ENCODE measurements at regions not wholly inside any gene's neighbourhood (a gene's known extent, or its start where the extent isn't known, plus 50 kb on each side); places are given as distances from the start of the nearest gene placed in this dataset.

GRCh38 chr4:74615411-74615810 lies 170.5 kb downstream of the AREG start:
- DNase-seq: no peak

GRCh38 chr4:74618166-74618565 lies 173.2 kb downstream of the AREG start:
- no peak for DNase-seq

GRCh38 chr4:74618659-74619058 lies 173.7 kb downstream of the AREG start:
- DNase-seq: no peak

DNA sequence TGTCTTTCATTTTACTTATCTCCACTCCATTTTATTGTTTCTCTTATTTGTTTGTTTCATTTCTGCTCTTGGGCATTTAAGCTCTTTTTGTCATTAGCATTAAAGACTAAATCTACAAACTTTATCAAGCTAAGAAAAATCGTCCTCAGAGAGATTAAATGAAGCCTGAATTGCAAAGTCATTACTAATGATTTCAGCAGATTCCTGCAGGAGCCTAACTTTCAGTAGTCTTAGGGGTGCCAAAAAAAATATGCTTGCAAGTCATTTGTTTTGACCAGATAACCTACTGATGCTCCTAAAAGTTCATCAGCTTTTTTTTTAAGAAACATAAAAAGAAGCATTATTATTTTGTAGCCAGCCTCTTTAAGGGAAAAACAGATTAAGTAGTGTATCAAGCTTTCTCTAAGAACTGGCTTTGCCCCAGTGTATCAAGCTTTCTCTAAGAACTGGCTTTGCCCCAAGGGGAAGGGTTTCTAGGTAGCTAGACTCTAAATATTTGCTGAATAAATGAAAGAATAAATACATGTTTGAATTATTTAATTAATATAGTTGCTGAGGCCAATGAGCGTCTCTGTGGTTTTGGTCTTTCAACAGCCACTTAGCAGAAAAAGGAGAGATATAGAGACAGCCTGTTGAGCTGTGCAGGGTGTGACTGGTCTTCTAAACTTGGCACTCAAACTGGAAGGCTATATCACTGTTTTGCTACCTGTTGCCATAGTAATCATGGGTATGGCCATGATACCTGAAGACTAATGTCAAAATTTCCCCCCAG lies 174.2 kb downstream of the BTC start:
- no peak for DNase-seq

DNA sequence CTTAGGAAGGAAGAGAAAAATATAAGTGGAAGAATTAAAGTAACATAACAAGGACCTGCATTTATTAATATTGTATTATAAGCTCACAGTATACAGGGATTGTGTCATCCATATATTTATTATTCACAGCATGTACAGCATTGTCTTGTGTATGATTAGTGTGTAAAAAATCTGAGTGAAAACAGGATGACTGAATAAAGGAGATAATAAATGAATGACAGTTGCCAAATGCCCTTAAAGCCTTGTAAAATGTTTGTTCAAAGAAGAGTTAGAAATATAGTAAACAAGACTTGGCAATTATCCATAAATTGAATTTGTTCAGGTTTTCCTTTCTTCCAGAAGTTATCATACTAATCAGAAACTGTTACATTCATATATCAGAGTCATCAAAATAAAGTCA lies 172.7 kb downstream of the BTC start:
- no peak for DNase-seq

DNA sequence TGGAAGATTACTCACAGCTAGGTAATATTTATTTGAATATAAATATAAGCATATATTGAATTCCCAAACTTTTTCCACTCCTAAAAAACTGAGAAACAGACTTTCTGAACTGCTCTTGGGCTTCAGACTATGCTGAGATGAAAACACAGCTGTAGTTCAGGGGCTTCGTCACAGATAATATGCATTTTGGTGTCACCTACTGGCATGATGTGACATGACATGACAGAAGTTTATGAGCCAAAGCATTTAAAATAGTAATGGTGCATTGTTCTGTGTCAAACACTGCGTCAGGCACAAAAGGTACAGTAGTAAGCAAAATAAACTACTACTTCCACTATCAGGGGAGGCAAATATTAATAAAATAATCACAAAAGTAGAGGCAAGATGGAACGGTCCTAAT lies 171.3 kb downstream of the BTC start:
- no peak for DNase-seq

- no peak for DNase-seq
Measured at GRCh38 chr4:74624351-74625151, 169.8 kb downstream of the BTC start.

GRCh38 chr4:74625981-74626380 lies 168.3 kb downstream of the BTC start:
- DNase-seq: no peak

GRCh38 chr4:74627093-74627492 lies 167.2 kb downstream of the BTC start:
- DNase-seq: no peak

DNA sequence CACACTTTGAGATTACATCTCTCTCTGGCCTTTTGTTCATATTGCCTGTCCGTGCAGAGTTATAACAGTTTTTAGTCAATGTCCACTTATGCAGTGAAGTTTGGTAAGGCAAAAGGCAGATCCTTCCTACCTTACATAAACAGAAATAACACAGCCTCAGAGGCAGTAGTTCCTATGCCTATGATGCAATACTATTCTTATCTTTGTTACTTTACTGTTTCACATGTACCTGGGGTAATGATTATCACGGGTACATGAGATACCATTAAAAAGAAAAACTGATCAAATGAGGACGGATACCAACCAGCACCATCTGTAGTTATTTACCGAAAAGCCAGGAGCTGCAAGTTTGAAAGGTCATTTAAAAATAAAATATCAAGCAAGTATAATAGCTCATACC lies 166.8 kb downstream of the BTC start:
- DNase-seq: no peak

DNA sequence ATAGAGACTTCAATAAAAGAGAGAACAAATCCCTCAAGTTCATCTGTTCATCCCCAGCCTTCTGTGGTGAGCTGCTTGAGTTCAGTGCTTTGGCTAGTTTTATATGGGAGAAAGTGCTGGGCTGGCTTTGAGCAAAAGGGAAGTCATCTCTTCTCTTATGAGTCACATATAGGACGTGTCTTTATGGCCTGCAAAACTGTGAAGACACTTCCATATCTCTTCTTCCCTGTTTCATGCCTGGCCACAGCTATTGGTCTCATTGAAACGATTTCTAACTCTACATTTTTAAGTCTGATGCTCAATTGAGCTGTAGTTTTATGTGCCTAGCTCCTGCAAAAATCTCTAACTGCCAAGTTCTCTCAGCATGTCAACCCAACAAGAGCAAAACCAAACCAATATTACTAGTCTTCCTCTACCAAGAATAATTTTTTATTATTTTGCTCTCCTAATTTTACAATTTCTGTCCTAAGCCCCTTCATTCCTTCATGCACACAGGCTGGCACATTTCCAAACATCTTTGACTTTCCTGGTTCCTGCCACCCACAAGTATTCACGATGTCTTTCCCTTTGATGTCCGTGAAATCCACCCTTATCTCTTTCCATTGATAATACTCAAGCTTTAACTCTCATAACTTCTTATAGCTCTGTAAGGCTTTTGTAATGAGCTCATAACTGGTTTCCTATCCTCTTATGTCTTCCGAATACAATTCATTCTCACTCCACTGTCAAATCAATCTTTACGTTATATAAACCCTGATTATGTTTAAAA lies 165.3 kb downstream of the BTC start:
- DNase-seq: no peak

DNA sequence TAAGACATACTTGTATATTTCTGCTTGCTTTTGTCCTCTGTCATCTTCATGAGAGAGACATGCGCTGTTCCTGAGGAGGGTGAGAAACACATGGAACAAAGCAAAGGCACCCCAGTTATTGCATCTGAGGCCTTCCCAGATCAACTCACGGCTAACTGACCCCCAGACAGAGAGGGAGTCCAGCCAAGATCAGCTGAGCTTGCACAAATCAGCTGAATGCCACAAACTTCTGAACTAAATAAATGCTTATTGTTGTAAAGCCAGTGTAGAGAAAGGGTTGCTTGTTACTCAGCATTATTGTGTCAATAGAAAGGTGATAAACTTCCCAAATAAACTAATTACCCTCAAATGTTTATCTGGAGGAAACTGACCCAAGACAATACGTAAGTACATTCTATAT lies 163.8 kb downstream of the BTC start:
- no peak for DNase-seq

- DNase-seq: no peak
Measured at GRCh38 chr4:74631338-74631737, 163.0 kb downstream of the BTC start.

GRCh38 chr4:74631988-74632387 lies 162.3 kb downstream of the BTC start:
- DNase-seq: no peak

DNA sequence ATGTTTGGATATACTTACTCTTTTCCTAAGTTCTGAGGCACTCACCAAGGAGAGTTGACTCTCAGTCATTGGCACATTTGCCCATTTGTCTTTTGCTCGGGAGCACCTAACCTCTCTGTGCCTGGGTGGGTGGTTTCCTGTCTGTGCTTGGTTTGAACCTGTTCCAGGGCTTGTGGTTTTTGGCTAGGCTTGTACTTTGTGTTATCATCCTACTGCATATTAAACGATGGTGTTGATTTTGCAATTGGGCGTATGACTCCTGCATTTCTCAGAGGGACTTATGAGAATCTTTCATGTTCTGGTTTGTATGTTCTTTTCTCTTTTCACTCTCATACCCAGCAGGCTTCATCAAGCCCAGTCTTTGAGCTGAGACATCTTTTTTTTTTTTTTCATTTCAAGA lies 161.7 kb downstream of the BTC start:
- no peak for DNase-seq

GRCh38 chr4:74635074-74635473 lies 159.2 kb downstream of the BTC start:
- no peak for DNase-seq

DNA sequence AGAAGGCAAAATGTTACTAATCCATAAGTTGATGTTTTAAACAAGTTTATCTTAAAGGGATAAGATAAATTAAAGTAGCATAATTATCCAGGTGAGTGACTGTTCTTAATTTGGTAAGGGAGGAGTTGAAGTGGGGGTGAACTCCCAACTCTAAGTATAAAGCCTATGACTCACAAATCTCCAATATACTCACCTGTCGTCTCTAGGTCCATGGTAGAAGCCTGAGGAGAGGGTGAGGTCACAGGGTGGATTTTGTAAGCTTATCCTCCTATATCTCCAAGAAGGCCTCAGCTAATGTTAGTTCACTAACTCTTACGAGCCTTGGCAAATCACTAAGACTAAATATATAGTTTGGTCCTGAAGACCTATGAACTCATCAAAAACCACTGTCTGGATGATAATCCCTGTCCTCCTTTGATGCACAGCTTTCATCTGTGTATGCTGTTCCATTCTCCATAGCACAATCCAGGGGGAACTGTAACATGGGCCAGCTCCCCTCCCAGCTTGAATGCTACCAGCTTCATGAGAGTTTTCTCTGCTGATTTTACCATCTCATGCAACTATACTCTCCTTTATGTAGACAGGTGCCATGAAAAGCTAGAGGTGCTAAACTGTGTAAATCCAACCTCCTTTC lies 158.7 kb downstream of the BTC start:
- DNase-seq: no peak

DNA sequence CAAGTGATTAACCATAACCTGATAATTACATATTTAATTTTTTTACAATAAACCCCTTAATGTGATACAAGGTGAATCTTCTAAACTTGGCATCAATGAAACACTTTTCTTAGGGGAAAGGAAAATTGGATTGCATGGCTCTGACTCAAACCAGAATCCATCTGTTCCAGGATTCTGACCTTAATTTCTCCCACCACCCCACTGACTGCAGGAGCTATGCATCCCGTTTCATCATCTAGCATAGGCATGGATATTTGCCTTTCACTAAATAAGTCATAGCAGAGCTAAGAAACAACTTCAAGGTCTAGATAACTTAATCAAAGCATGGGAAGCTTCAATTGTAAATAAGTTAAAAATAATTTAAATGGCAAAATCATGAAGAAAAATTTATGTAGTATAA lies 156.3 kb downstream of the BTC start:
- no peak for DNase-seq

GRCh38 chr4:74638689-74639088 lies 155.6 kb downstream of the BTC start:
- no peak for DNase-seq

DNA sequence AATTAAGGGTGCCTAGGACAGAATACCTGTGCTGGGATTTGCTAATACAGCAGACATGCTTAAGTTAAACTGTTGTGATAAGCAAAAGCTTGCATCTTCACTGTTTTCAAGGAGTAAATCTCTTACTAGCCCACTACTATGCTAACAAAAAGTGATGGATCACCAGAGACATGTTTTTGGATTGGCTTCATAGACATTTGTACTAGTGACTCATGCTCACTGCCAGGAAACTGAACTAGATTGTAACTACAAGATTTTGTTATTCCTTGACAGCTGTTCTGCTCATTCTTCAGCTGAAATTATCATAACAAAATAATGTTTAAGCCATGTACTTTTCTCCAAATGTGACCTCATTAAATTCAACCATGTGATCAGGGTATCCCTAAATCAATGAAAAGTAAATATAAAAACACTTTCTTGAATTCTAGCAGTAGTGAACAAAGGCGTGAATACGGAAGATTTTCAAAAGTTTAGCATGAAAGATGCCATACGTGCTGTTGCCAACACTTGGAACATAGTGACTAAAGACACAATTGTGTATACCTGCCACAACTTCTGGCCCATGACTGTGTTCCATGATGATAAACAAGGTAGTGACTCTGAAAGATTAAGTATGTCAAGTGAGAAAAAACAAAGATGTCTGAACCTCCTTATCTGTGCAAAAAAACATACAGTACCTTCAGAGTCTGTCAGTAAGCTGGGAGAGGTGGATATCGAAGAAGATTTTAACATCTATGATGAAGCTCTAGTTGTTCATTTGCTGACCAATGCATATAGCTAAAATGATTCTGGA lies 154.0 kb downstream of the BTC start:
- no peak for DNase-seq

DNA sequence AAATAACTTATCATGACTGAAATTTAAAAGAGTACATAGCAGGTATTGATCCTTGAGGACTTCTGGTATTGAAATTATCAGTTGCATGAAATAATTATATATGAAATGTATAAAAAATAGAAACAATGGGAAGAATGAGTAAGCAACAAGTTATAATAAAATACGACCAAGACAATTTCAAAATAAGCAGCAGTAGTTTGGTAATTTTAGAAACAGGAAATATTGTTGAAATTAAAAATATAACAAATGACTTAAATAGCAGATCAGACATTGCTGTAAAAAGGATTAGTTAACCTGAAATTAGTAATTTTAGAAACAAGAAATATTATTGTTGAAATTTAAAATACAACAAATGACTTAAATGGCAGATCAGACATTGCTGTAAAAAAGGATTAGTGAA lies 152.3 kb downstream of the BTC start:
- no peak for DNase-seq

- no peak for DNase-seq
Measured at GRCh38 chr4:74649193-74649592, 145.1 kb downstream of the BTC start.
